GM18858 (cell line): ENCODE measurements at regions not wholly inside any gene's neighbourhood (a gene's known extent, or its start where the extent isn't known, plus 50 kb on each side); places are given as distances from the start of the nearest gene placed in this dataset.

Source experiments
- ATAC-seq: cut with Tn5 transposase; IDR thresholded peaks from one replicate; pipeline ENCODE4 v1.9.1; 2021; ENCODE audit not compliant: unreplicated experiment

DNA sequence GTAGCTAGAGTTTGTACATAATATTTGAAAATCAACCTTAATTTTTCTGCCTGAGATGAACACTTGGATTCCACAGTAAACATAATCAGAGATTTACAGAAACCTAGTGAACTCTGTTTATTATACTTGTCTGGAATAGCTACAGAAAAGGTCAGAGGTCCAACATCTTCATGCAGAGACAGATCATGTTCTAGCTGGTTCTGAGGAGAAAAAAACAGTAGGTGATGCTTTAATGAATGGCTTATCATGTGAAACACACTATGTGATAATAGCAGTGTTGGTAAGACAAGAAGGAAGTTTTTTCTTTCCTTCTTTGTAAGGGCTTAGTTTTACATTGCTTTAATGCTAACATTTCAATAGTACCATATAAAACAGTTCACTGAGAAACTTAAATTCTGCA, 846.4 kb upstream of the ZEB2 start:
- ATAC-seq: no peak

GRCh38 chr2:145360129-145360790, 840.3 kb upstream of the ZEB2 start:
- no peak for ATAC-seq

GRCh38 chr2:145359561-145359960, 839.6 kb upstream of the ZEB2 start:
- ATAC-seq: no peak

DNA sequence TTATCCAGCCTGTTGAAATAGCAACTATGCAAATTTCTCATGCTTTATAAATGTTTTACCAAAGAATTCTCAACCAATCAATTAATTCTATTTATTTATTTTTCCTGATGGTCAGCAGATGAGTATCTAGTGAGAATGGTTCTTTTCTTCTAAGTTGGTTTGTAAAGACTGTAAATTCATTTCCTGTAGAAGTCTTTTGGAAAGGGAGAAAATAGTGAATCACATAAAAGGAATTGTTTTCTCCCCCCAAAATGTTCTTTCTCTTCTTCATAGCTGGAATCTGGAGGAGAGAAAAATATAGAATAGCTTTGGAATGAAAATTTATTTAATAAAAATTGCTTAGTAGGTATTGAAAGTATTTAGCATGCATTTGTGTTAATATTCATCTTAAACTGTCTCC, 836.1 kb upstream of the ZEB2 start:
- no peak for ATAC-seq

GRCh38 chr2:145352484-145352883, 832.6 kb upstream of the ZEB2 start:
- no peak for ATAC-seq

- ATAC-seq: no peak
Measured at GRCh38 chr2:145351864-145352425, 832.0 kb upstream of the ZEB2 start.

GRCh38 chr2:145350011-145350410, 830.1 kb upstream of the ZEB2 start:
- ATAC-seq: no peak

DNA sequence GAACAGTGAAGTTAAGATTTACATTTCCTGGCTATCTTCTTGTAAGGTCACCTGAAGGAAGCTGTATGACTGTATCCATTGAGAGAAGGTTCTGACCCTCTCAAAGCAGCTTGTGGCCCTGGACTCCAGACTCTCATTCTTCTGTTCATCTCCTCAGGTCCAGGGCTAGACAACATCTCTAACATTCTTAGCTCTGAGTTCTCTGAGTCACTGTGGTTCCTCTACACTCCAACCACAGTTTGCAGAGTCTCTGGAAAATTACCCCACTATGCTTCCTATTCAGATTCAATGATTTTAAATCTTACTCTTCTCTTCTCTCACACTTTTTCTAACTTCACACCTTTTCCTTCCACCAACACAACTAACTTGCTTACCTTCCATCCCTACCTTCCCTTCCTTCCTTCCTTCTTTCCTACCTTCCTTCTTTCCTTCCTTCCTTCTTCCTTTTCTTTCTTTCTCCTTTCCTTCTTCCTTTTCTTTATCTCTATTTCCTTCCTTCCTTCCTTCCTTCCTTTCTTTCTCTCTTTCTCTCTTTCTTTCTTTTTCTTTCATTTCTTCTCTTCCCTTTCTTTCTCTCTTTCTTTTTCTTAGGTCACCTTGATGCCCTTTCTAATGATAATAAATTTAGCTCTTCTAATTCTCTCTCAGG, 824.3 kb upstream of the ZEB2 start:
- ATAC-seq: no peak

GRCh38 chr2:145343287-145343686, 823.4 kb upstream of the ZEB2 start:
- no peak for ATAC-seq

DNA sequence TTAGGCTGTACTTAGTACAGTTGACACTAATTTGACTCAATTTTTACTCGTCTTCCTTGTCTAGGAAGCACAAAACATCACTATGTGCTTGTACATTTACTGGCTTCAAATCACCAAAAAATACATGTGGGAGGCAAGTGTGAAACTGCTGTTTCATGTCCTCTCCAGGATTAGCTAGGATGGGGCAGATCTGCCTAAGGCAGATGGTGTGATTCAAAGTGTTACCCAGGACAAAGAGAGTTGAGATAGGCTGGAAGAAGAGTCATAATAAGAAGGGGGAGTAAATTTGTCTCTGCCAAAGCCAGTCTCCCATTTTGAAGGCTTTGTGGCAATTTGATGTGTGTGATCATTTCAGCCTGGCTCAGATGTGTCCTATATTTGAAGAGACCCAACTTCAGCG, 821.6 kb upstream of the ZEB2 start:
- ATAC-seq: no peak

DNA sequence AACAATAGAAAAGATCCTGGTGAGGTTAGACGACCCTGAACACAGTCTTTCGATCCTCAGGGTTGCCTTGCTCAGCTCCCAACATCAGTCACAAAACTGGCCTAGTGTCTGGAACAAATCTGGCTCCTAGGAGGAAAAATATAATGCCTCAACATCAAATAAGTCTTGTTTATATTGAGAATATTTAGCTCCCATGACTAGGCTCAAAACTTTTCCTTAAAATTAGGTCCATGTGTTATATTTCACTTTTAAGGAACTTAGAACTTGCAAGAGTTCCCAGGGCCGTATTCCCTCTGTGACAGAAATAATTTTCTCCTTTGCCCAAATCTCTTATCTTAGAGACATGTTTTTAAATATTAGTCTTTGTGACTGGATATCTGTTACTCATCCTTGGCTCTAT, 819.7 kb upstream of the ZEB2 start:
- ATAC-seq: no peak

DNA sequence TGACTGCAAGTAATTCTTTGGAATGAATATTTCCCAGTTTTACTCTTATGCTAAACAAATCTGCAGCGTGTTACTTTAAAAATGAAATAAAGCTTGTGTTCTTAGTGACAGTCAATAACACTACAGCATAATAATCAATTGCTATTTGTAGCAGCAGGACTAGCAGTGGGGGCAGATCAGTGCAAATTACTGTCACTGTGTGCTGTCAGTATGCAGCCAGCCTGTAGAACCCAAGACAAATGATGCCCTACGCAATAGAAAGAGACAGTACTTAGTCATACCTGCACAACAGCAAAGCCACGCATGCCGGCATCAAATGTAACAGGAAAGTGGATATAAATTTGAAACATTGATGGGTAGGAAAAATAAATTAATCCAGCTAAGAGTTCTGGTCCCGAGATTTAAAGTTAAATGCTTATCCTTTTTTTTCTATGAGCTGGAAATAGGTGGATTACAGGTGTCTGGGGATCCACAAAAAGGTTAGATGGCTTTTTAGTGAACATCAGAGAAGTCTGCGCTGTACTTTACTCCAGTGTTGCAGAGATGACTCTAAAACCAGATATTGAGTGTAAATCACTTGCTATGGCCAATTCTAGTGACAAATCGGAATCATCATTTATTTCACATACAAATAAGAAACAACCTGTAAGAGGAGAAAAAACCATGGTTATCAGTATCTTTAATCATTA, 812.4 kb upstream of the ZEB2 start:
- no peak for ATAC-seq

- no peak for ATAC-seq
Measured at GRCh38 chr2:145329971-145330370, 810.1 kb upstream of the ZEB2 start.

DNA sequence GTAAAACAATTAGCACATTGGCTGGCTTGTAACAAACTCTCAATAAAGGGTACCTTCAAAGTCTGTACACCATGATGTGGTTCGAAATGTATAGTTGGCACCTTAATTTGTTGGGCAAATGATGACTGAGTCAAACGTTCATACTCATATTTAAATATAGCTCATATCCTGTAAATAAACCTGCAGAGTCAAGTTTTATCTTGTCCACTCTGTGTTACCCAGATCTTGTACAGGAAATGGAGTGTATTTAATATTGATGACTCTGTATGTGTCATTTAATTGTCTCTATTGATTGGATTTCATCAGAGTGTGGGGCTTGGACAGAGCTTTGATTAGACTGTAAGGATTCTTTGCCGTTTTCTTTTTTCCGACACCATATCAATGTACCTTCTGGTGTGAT, 805.6 kb upstream of the ZEB2 start:
- ATAC-seq: no peak

DNA sequence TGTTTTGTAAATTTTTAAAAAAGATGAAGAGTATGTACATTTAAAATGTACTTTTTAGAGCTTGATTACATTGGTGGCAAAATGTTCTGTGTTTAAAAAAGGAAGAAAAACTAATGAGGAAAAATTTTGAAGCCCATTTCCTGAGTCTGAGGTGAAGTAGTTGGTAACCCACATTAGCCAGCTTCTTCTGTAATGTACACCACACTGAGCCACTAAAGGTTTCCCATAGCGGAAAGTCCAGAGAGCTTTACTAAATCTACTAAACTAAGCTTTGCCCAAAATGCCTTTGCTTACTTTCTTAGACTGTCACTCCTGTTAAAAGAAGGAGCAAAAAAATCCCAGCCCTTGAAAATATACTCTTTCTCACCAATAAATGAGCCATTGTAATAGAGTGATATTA, 804.8 kb upstream of the ZEB2 start:
- ATAC-seq: no peak

- ATAC-seq: no peak
Measured at GRCh38 chr2:145323512-145323911, 803.6 kb upstream of the ZEB2 start.

DNA sequence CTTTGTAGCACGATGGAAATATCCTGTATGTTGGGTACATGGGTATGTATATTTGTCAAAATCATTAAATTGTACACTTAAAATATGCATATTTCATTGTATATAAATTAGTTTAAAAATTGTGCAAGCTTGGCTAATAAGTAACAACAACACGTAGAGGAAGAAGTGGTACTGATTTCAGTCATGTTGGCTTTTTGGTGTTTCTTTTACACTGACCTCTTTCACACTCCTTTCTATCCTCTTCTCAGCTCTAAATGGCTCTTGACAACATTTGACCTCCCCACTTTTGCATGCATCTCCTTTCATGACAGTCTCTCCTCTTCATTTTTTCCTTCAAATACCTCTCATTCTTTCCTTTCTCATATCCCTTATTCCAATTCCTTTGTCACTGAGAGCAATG, 801.4 kb upstream of the ZEB2 start:
- ATAC-seq: peak; percentile 51

- no peak for ATAC-seq
Measured at GRCh38 chr2:145316496-145316895, 796.6 kb upstream of the ZEB2 start.

- ATAC-seq: no peak
Measured at GRCh38 chr2:145315053-145315452, 795.1 kb upstream of the ZEB2 start.

DNA sequence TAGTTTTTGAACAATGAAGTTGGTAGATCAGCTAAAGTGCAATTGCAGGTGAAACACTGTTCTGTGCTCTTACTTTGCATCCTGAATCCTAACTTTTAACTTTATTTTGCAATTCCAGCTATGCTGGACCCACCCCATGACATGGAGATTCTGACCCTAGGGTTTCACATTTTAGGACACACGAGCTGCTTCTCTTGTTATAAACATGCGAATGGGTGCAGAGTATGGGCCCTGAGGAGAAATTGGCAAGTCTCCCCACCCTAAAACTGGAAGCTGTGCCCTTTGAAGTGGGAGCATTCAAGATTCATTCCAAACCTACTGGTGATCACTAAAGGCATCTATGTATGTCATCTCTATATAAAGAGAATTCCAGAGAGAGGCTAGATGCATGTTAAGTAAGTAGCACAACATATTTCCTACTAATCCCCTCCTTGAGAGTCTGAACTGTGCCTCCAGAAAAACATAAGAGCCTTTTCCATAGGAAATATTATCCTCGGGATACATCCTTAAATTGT, 794.3 kb upstream of the ZEB2 start:
- no peak for ATAC-seq

DNA sequence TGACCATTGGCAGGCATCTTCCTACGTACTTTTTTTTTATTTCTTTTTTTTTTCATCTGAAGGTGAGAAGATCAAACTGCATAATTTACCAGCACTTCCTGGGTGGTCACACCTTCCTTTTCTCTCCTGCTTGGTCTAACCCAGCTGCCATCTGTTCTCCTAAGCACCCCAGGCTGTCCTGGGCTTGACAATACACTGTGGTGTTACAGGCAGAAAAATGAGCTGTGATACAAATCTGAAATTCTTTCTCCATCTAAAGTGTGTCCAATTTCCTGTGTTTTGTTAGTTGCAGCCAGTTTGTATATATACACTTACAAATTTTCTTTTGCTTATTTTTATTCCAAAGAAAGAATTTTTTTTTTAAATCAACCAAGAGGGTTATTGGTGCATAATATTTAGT, 786.0 kb upstream of the ZEB2 start:
- no peak for ATAC-seq

- ATAC-seq: no peak
Measured at GRCh38 chr2:145304501-145304900, 784.6 kb upstream of the ZEB2 start.
